K562 (cell line): ENCODE measurements at regions not wholly inside any gene's neighbourhood (a gene's known extent, or its start where the extent isn't known, plus 50 kb on each side); places are given as distances from the start of the nearest gene placed in this dataset.

Source experiments
- ATAC-seq: fragments of 200-7000 bp; cut with Tn5 transposase; 3 replicates; pipeline ENCODE4 v1.9.1; 2020; ENCODE audit warnings: moderate library complexity
- BruUV-seq: library from RNA; stranded (reverse); fragments of 400-500 nt; replicated peaks from 2 replicates; lab custom pipeline; 2021; lab: Mats Ljungman, UMichigan
- CTCF ChIA-PET: fragments of 300-600 bp; formaldehyde crosslinking; extraction: SDS; loops from one replicate; lab custom pipeline; 2021; ENCODE audit warnings: low intra/inter-chr PET ratio; lab: Yijun Ruan, JAX
- POLR2A ChIA-PET: fragments of 300-600, 350-650 bp; sonication (Branson Sonifier 250); formaldehyde crosslinking; extraction: SDS; loops from one replicate; lab custom pipeline; 2021; ENCODE audit warnings: antibody characterized with exemption, inconsistent platforms; lab: Yijun Ruan, JAX
- DNase-seq, 4 experiments: peaks; one replicate each; pipeline versions ENCODE4 v3.0.0 to v3.0.0-alpha.2; 2011 to 2018; ENCODE audit warnings: low spot score in 3 of 4, mixed read lengths in 3 of 4; ENCODE audit errors: extremely low read depth in 1 of 4
- FAIRE-seq: peaks from 2 replicates; lab custom pipeline; 2011; peaks lifted over from hg19 to GRCh38; lab: Jason Lieb, UNC
- H2AFZ ChIP-seq: 2 replicates; pipeline ENCODE4 v1.6.0; 2011; ENCODE audit warnings: low read depth, low read length, control low read depth, inconsistent platforms
- H3K27ac ChIP-seq: fragments of 200-600 bp; 3 replicates; pipeline ENCODE4 v1.8.0; 2011; ENCODE audit warnings: low read depth, mild to moderate bottlenecking, control low read depth, inconsistent platforms, low read length, moderate library complexity, mixed read lengths; ENCODE audit errors: extremely low read depth
- H3K27me3 ChIP-seq, 2 experiments: fragments of 300-600 bp in 1 of 2; 2 replicates in 1 of 2; 3 replicates in 1 of 2; pipeline versions ENCODE4 v1.6.0 to v1.8.0; 2011; ENCODE audit warnings: inconsistent platforms in 2 of 2, low read length in 2 of 2, mild to moderate bottlenecking in 1 of 2, mixed read lengths in 1 of 2, moderate library complexity in 1 of 2; ENCODE audit not compliant: control insufficient read depth in 2 of 2, insufficient read depth in 2 of 2
- H3K36me3 ChIP-seq: fragments of 300-600 bp; 3 replicates; pipeline ENCODE4 v1.8.0; 2011; ENCODE audit warnings: mild to moderate bottlenecking, low read length, inconsistent platforms; ENCODE audit not compliant: control insufficient read depth, insufficient read depth
- H3K4me1 ChIP-seq, 2 experiments: fragments of 200-600 bp in 1 of 2; replicated peaks in 1 of 2; 2 replicates in 1 of 2; 3 replicates in 1 of 2; pipeline versions ENCODE4 v1.5.1 to v1.8.0; 2011; ENCODE audit warnings: inconsistent platforms in 2 of 2, low read length in 2 of 2, mild to moderate bottlenecking in 1 of 2, mixed read lengths in 1 of 2, moderate library complexity in 1 of 2; ENCODE audit not compliant: control insufficient read depth in 2 of 2, insufficient read depth in 2 of 2
- H3K4me2 ChIP-seq: 2 replicates; pipeline ENCODE4 v1.6.1; 2011; ENCODE audit warnings: low read length, control low read depth, inconsistent platforms, mixed read lengths; ENCODE audit not compliant: insufficient read depth
- H3K4me3 ChIP-seq: fragments of 200-600 bp; sonication (generic), shearing (Covaris generic); 2 replicates; pipeline ENCODE4 v1.5.1; 2016; ENCODE audit warnings: control low read depth, inconsistent platforms
- H3K79me2 ChIP-seq: fragments of 200-600 bp; 3 replicates; pipeline ENCODE4 v1.8.0; 2011; ENCODE audit warnings: low read length, inconsistent platforms; ENCODE audit not compliant: control insufficient read depth, insufficient read depth
- H3K9ac ChIP-seq, 2 experiments: 2 replicates each; pipeline versions ENCODE4 v1.6.0 to v1.6.1; 2011; ENCODE audit warnings: low read depth in 2 of 2, low read length in 2 of 2, control low read depth in 1 of 2, inconsistent platforms in 1 of 2, mild to moderate bottlenecking in 1 of 2, mixed read lengths in 1 of 2; ENCODE audit not compliant: insufficient read depth in 1 of 2
- H3K9me1 ChIP-seq: one replicate; pipeline ENCODE4 v1.6.0; 2011; ENCODE audit warnings: inconsistent platforms, mild to moderate bottlenecking, low read length, moderate library complexity; ENCODE audit not compliant: control insufficient read depth, insufficient read depth
- H3K9me3 ChIP-seq: replicated peaks from 2 replicates; pipeline ENCODE4 v1.5.1; 2011; ENCODE audit warnings: low read depth, low read length, inconsistent platforms; ENCODE audit not compliant: control insufficient read depth, insufficient read depth
- H4K20me1 ChIP-seq: replicated peaks from 2 replicates; pipeline ENCODE4 v1.6.1; 2011; ENCODE audit warnings: low read length, inconsistent platforms, mixed read lengths; ENCODE audit not compliant: control insufficient read depth, insufficient read depth
- FOXA3 ChIP-seq, 2 experiments: fragments of 450-650 bp in 1 of 2; sonication (generic) in 1 of 2; formaldehyde crosslinking; IDR thresholded peaks in 1 of 2; conservative IDR thresholded peaks in 1 of 2; 2 replicates each; pipeline versions ENCODE4 v1.4.0 to v1.8.0; 2020 to 2022; ENCODE audit warnings: mild to moderate bottlenecking in 2 of 2, missing genetic modification reagents in 1 of 2
- NFATC3 ChIP-seq: fragments of 450-650 bp; IDR thresholded peaks from 2 replicates; pipeline ENCODE4 v1.6.1; 2017; ENCODE audit warnings: mild to moderate bottlenecking
- ZNF124 ChIP-seq: sonication (generic); formaldehyde crosslinking; IDR thresholded peaks from 2 replicates; pipeline ENCODE4 v1.8.1; 2022; ENCODE audit warnings: missing genetic modification reagents
- in situ Hi-C: fragments of 300-500 bp; cut with MboI; formaldehyde crosslinking; loops from 4 replicates; pipeline ENCODE4 v1.15.0; 2018; ENCODE audit warnings: inconsistent platforms, mixed read lengths
- intact Hi-C: fragments of 100-400 bp; cut with micrococcal nuclease; formaldehyde crosslinking; loops from 2 replicates; pipeline ENCODE4 v1.14.2; 2022
- TF ChIP-seq, protein P1 (sequence below), 3 experiments: IDR thresholded peaks in 2 of 3; conservative IDR thresholded peaks in 1 of 3; 2 replicates each; pipeline ENCODE4 v1.5.1; 2011 to 2012; ENCODE audit warnings: low read length in 3 of 3, mild to moderate bottlenecking in 3 of 3, control low read depth in 2 of 3, improper control_type of control experiment in 1 of 3, inconsistent platforms in 1 of 3, low read depth in 1 of 3, mixed read lengths in 1 of 3, moderate library complexity in 1 of 3; ENCODE audit not compliant: insufficient read depth in 2 of 3
- TF ChIP-seq, protein P2 (sequence below): fragments of 450-650 bp; formaldehyde crosslinking; conservative IDR thresholded peaks from 2 replicates; pipeline ENCODE4 v1.4.0; 2022; ENCODE audit warnings: mild to moderate bottlenecking, missing genetic modification characterization
- TF ChIP-seq, protein P3 (sequence below): IDR thresholded peaks from 2 replicates; pipeline ENCODE4 v1.6.1; 2011; ENCODE audit warnings: borderline replicate concordance, low read depth, mild to moderate bottlenecking, moderate library complexity, low read length; ENCODE audit not compliant: insufficient read depth, poor library complexity, severe bottlenecking

DNA sequence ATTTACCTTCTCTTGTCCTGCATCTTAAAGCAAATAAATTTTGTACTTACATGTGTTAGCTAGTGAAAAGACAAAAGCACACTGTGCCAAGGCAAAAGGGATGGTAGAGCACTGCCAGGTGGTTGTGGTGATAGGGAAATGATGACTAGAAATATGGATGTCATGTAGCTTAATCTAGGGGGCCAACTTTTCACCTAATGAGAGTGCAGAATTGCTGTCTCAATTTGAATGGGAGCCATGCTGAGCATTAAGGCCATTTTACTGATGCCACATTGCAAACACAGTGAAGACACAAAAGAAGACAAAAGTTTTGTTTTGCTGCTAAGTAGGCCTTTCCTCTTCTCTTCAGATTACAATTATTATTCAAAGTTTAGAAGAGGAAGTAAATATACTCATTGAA, 274.7 kb downstream of the PDCD6IP start:
- no peak for FAIRE-seq
- intact Hi-C loops (no loop called here), in situ Hi-C loops (no loop called here)
- BruUV-seq = no TSS peak
- Histone ChIP-seq H3K9me1 (no peaks in the 10 kb centered on the region), H2AFZ (no peak overlapping the region), H3K4me1 (no peaks in the 10 kb centered on the region), H3K27ac (no peak overlapping the region), H3K9me3 (no peaks in the 10 kb centered on the region), H3K36me3 (no peaks in the 10 kb centered on the region), H3K4me2 (no peak overlapping the region), H3K9ac (no peak overlapping the region), H4K20me1 (peaks cover 7% of the 10 kb centered on the region; the same call in 1 of the 2 replicates), H3K79me2 (no peaks in the 10 kb centered on the region), H3K4me3 (no peak overlapping the region), H3K27me3 (peaks cover 3% of the 10 kb centered on the region in 2 experiments; a peak in 1 of 5 replicates)
- DNase-seq = no peak
- TF ChIP-seq, protein P1, sequence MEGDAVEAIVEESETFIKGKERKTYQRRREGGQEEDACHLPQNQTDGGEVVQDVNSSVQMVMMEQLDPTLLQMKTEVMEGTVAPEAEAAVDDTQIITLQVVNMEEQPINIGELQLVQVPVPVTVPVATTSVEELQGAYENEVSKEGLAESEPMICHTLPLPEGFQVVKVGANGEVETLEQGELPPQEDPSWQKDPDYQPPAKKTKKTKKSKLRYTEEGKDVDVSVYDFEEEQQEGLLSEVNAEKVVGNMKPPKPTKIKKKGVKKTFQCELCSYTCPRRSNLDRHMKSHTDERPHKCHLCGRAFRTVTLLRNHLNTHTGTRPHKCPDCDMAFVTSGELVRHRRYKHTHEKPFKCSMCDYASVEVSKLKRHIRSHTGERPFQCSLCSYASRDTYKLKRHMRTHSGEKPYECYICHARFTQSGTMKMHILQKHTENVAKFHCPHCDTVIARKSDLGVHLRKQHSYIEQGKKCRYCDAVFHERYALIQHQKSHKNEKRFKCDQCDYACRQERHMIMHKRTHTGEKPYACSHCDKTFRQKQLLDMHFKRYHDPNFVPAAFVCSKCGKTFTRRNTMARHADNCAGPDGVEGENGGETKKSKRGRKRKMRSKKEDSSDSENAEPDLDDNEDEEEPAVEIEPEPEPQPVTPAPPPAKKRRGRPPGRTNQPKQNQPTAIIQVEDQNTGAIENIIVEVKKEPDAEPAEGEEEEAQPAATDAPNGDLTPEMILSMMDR (IDR thresholded peaks at IDR 0.05 in 2 of 3, conservative IDR thresholded peaks at IDR 0.05 in 1 of 3; ENCODE audit: insufficient read depth in 2 of 3, low read depth in 1 of 3, low read length in 3 of 3) = no peak
- TF ChIP-seq ZNF124 = no peak
- TF ChIP-seq, protein P2, sequence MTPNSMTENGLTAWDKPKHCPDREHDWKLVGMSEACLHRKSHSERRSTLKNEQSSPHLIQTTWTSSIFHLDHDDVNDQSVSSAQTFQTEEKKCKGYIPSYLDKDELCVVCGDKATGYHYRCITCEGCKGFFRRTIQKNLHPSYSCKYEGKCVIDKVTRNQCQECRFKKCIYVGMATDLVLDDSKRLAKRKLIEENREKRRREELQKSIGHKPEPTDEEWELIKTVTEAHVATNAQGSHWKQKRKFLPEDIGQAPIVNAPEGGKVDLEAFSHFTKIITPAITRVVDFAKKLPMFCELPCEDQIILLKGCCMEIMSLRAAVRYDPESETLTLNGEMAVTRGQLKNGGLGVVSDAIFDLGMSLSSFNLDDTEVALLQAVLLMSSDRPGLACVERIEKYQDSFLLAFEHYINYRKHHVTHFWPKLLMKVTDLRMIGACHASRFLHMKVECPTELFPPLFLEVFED (CRISPR knock-in tag) = no peak
- TF ChIP-seq, protein P3, sequence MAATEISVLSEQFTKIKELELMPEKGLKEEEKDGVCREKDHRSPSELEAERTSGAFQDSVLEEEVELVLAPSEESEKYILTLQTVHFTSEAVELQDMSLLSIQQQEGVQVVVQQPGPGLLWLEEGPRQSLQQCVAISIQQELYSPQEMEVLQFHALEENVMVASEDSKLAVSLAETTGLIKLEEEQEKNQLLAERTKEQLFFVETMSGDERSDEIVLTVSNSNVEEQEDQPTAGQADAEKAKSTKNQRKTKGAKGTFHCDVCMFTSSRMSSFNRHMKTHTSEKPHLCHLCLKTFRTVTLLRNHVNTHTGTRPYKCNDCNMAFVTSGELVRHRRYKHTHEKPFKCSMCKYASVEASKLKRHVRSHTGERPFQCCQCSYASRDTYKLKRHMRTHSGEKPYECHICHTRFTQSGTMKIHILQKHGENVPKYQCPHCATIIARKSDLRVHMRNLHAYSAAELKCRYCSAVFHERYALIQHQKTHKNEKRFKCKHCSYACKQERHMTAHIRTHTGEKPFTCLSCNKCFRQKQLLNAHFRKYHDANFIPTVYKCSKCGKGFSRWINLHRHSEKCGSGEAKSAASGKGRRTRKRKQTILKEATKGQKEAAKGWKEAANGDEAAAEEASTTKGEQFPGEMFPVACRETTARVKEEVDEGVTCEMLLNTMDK = no peak
- TF ChIP-seq NFATC3 = no peak
- no peak for TF ChIP-seq FOXA3 (CRISPR knock-in tag; conservative IDR thresholded peaks at IDR 0.05 in 1 of 2, IDR thresholded peaks at IDR 0.05 in 1 of 2)
- POLR2A ChIA-PET = interaction anchor here (0.9 kb wide), 1 partner anchor 9 kb away, joined by 3 read pairs; no protein-coding TSS in a partner anchor
- no peak for ATAC-seq
- CTCF ChIA-PET = no interaction called here
